HG03575 (cell line): ENCODE measurements at regions not wholly inside any gene's neighbourhood (a gene's known extent, or its start where the extent isn't known, plus 50 kb on each side); places are given as distances from the start of the nearest gene placed in this dataset.
"Not testable (repeated sequence)": the region's sequence is repeated elsewhere in the genome, so short reads cannot be mapped to it uniquely, and the experiment has no call there.

Experiments
- ATAC-seq: cut with Tn5 transposase; IDR thresholded peaks from one replicate; pipeline ENCODE4 v1.9.1; 2021; ENCODE audit not compliant: unreplicated experiment, insufficient number of reproducible peaks, low FRiP score; ENCODE audit errors: extremely low read depth

DNA sequence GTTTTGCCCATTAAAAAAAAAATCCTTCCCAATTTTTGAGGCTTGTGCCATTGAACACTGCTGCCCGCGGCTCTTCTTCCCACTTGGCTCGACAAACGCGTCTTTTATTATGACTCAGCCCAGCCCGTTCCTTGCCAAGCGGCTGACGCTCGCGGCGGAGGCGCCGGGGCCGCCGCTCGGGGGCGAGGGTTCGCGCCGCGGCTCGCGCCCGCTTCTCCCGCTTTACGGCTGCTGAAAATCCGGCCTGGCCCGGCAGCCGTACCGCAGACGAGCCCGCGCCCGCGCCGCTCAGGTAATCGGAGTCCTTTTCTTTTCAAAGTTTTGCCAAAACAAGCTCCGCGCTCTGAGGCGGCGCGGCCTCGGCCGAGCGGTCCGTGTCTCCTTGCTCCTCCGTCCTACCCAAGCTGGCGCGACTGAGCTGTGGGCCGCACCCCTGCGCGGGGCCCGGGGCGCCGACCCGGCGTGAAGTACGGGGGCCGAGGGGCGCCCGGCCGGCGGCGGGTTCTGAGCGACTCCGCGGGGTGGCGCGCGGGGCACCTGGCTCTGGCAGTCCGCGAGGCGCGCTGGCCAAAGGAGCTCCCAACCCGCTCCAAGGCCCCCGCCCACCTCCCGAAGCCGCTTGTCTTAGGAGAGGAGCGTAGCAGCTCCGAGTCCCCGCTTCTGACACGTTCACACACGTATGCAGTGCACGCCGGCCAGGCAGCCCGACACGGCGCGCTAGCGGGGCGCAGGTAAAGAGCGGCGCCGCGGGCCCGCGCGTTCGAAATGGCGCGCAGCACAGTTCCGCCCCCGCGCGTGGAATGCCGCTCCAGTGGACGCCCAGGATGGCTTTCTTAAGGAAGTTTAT, 418.2 kb upstream of the NAALADL2 start:
- peak; percentile 53 for ATAC-seq

GRCh38 chr3:174441588-174442301, 417.4 kb upstream of the NAALADL2 start:
- ATAC-seq, result no peak

DNA sequence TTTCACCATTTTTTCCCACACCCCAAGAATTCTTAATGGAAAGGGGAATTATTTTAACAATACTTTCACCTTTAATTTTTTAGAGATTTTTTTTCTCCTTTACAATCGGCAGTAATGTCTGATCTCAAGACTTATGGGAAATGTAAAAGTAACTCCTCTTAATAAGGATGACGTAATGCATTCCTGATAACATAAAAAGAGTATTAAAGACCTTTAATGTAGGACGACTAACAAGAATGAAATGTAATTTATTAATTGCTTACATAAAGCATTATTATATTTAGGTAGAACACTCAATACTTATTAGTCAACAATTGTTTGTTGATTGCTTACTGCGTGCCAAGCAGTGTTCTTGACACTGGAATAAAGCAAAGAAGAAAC, 416.8 kb upstream of the NAALADL2 start:
- ATAC-seq, result no peak

- no peak for ATAC-seq
These were observed 414.7 kb upstream of the NAALADL2 start for GRCh38 chr3:174444391-174444790.

DNA sequence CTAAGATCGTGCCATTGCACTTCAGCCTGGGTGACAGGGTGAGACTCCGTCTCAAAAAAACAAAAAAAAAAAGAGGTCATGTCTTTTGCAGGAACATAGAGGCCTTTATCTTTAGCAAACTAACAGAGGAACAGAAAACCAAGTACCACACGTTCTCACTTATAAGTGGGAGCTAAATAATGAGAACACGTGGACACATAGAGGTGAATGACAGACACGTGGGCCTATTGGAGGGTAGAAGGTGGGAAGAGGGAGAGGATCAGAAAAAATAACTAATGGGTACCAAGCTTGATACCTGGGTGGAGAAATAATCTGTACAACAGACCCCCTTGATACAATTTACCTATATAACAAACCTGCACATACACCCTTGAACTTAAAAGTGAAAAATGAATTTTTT, 401.4 kb upstream of the NAALADL2 start:
- no peak for ATAC-seq

DNA sequence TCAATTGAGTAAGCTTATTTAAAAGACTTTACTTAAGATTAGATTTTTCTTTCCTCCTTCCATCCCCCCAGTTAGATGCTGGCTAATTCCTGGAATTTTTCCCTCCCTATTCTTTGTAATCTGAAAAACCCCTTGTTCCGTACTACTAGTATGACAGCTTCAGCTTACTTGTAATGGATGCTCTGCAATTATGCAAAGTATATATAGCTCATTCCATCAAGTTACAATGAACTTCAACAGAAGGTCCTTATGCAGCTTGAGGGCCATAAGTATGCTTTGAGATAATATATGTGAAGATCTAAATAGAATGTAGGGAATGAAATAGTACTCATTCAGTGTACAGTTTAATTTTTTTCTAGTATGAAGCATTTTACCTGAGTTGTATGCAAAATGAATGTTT, 398.3 kb upstream of the NAALADL2 start:
- no peak for ATAC-seq

GRCh38 chr3:174462916-174463315, 396.2 kb upstream of the NAALADL2 start:
- ATAC-seq, result no peak

GRCh38 chr3:174465177-174465576, 394.0 kb upstream of the NAALADL2 start:
- ATAC-seq, result no peak

GRCh38 chr3:174466471-174467054, 392.6 kb upstream of the NAALADL2 start:
- no peak for ATAC-seq

- ATAC-seq, result no peak
These were observed 381.6 kb upstream of the NAALADL2 start for GRCh38 chr3:174477491-174477890.

GRCh38 chr3:174480767-174481166, 378.4 kb upstream of the NAALADL2 start:
- ATAC-seq, result no peak

- ATAC-seq, result no peak
These were observed 376.6 kb upstream of the NAALADL2 start for GRCh38 chr3:174482541-174482940.

GRCh38 chr3:174483254-174483653, 375.9 kb upstream of the NAALADL2 start:
- no peak for ATAC-seq

GRCh38 chr3:174483856-174484255, 375.3 kb upstream of the NAALADL2 start:
- not testable (repeated sequence) for ATAC-seq

GRCh38 chr3:174488527-174488926, 370.6 kb upstream of the NAALADL2 start:
- no peak for ATAC-seq

DNA sequence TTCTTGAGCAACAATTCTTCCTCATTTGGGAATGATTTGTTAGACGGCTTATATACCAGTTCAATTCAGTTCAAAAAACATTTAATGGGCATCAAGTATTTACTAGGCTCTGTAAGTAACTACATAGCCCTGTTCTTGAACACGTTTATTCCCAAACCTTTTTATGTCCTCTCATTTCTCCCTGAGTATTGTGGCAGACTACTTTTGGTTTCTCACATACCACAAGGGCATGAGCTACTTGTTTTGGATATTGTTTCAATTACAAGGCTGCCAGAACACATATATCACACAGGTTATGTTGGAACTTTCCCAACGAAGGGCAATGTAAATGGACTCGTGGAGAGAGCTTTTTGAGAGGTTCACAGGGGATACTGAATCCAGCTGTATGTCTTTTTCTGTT, 363.8 kb upstream of the NAALADL2 start:
- no peak for ATAC-seq

DNA sequence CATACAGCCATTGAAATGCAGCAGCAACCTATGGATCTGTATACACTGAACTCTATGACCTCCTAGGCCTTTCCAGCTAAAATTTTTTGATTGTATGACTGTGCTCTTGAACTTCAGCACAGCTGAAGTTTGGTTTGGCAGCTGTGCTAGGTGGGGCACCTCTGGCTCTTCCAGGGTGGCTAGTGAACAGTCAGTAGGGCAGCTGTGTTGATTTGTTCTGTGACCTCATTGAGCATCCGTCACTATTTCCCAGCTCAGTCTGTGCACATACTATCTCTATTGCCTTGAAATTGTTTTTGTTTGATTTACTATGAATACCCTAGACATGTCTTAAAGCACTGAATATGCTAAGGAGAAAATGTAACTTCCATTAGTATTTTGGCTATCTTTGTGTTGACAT, 363.2 kb upstream of the NAALADL2 start:
- ATAC-seq, result no peak

GRCh38 chr3:174498638-174499037, 360.5 kb upstream of the NAALADL2 start:
- no peak for ATAC-seq

GRCh38 chr3:174505266-174505665, 353.9 kb upstream of the NAALADL2 start:
- ATAC-seq, result no peak

DNA sequence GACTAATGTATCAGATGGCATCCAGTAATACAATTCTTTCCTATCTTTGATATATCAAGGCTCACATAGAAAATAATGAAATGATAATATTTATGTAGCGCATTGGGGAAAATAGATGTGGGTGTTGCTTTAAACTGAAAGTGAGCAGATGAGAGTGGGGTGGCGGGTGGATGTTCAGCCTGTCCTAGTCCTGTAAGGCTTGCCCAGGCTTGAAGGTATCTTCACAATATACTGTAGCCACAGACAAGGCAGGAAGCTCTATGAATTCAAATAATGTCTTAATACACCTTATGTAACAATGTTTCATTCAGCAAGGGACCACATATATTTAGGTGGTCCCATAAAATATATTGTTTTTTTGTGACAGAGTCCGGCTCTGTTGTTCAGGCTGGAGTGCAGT, 334.9 kb upstream of the NAALADL2 start:
- no peak for ATAC-seq
